ENCODE measurements at regions not wholly inside any gene's neighbourhood (a gene's known extent, or its start where the extent isn't known, plus 50 kb on each side); places are given as distances from the start of the nearest gene placed in this dataset.

DNA sequence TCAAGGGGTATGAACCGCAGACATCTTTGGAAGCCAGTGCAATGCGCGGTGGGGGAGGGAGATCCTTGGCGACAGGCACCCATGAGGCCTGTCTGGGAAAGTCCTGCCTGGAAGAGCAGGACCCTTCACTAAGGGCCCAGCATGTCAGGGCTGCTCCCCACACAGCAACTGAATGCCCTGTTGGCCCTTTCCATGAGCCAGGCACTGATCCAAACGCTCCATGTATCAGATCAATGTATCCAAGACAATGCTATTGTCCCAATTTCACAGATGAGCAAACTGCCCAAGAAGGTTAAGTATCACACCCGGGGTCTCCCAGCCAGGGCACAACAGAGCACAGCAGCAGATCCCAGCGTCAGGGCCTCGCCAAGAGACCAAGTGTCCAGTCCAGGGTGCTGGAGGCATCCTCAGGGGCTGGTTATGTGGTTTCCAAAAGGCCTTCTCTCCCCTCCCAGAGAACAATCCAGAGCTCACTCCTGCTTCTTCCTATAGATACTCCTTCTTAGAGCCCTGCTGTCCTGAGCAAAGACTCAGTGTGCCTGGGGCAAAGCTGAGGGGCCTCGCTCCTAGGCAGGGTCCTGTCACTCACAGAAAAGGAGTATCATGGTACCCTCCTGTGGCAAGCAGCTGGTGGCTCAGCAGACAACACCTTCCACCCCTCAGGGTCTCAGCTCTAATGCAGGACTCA, 328.0 kb downstream of the NPHP4 start:
- TF ChIP-seq CTCF (IDR thresholded peaks at IDR 0.05) (no peak), POLR2A (IDR thresholded peaks at IDR 0.05) (no peak)

Measured in heart left ventricle (tissue), 13 donors.